HL-60 (cell line): ENCODE measurements at regions not wholly inside any gene's neighbourhood (a gene's known extent, or its start where the extent isn't known, plus 50 kb on each side); places are given as distances from the start of the nearest gene placed in this dataset.

Experiments
- CTCF ChIP-seq: IDR thresholded peaks from one replicate; pipeline ENCODE4 v1.5.1; 2011; ENCODE audit warnings: low read length, control low read depth, inconsistent platforms; ENCODE audit not compliant: insufficient read depth
- GABPA ChIP-seq: IDR thresholded peaks from 2 replicates; pipeline ENCODE4 v1.6.1; 2012; ENCODE audit warnings: low read depth
- POLR2AphosphoS5 ChIP-seq: IDR thresholded peaks from 2 replicates; pipeline ENCODE4 v1.6.1; 2012; ENCODE audit warnings: low read depth
- REST ChIP-seq: IDR thresholded peaks from 2 replicates; pipeline ENCODE4 v1.6.1; 2012; ENCODE audit warnings: low read depth; ENCODE audit not compliant: insufficient replicate concordance
- SPI1 ChIP-seq: IDR thresholded peaks from 2 replicates; pipeline ENCODE4 v1.6.1; 2012; ENCODE audit warnings: low read depth, mild to moderate bottlenecking, borderline replicate concordance

GRCh38 chr10:60574388-60574787 is 184.7 kb upstream of the ANK3 start:
- TF ChIP-seq CTCF, result no peak
- no peak for TF ChIP-seq REST
- TF ChIP-seq POLR2AphosphoS5, result no peak
- TF ChIP-seq GABPA, result no peak
- TF ChIP-seq SPI1, result no peak
